Daoy (cell line): ENCODE measurements at regions not wholly inside any gene's neighbourhood (a gene's known extent, or its start where the extent isn't known, plus 50 kb on each side); places are given as distances from the start of the nearest gene placed in this dataset.
"Not testable (repeated sequence)": the region's sequence is repeated elsewhere in the genome, so short reads cannot be mapped to it uniquely, and the experiment has no call there.

Experiments
- DNase-seq: peaks from one replicate; pipeline ENCODE4 v3.0.0-alpha.2; 2015; ENCODE audit warnings: low read depth

GRCh38 chr16:31581065-31581464, 53.4 kb downstream of the AHSP start:
- DNase-seq = not testable (repeated sequence)

GRCh38 chr16:31601737-31602384, 74.2 kb downstream of the AHSP start:
- DNase-seq = not testable (repeated sequence)

- no peak for DNase-seq
Observed at GRCh38 chr16:31618130-31618529, 90.4 kb downstream of the AHSP start.

GRCh38 chr16:31636433-31636832, 108.7 kb downstream of the AHSP start:
- no peak for DNase-seq

- DNase-seq = no peak
Observed at GRCh38 chr16:31641279-31641678, 113.6 kb downstream of the AHSP start.

- DNase-seq = not testable (repeated sequence)
Observed at GRCh38 chr16:31655674-31656073, 128.0 kb downstream of the AHSP start.

GRCh38 chr16:31664683-31665482, 137.2 kb downstream of the AHSP start:
- DNase-seq = no peak

- no peak for DNase-seq
Observed at GRCh38 chr16:31674686-31675085, 147.0 kb downstream of the AHSP start.

GRCh38 chr16:31676731-31677130, 149.0 kb downstream of the AHSP start:
- DNase-seq = no peak

GRCh38 chr16:31678649-31679325, 151.1 kb downstream of the AHSP start:
- no peak for DNase-seq

GRCh38 chr16:31689331-31689730, 161.6 kb downstream of the AHSP start:
- DNase-seq = not testable (repeated sequence)

- not testable (repeated sequence) for DNase-seq
Observed at GRCh38 chr16:31692338-31692737, 164.6 kb downstream of the AHSP start.

- no peak for DNase-seq
Observed at GRCh38 chr16:31693733-31694132, 166.0 kb downstream of the AHSP start.

- DNase-seq = no peak
Observed at GRCh38 chr16:31694461-31694860, 166.8 kb downstream of the AHSP start.

GRCh38 chr16:31695667-31696066, 168.0 kb downstream of the AHSP start:
- DNase-seq = no peak

- no peak for DNase-seq
Observed at GRCh38 chr16:31696968-31697743, 169.5 kb downstream of the AHSP start.

GRCh38 chr16:31697744-31698125, 170.0 kb downstream of the AHSP start:
- DNase-seq = no peak

GRCh38 chr16:31698901-31699300, 171.2 kb downstream of the AHSP start:
- DNase-seq = no peak

GRCh38 chr16:31699601-31700000, 171.9 kb downstream of the AHSP start:
- no peak for DNase-seq

GRCh38 chr16:31700200-31700529, 172.5 kb downstream of the AHSP start:
- no peak for DNase-seq

- DNase-seq = peak; percentile 83
Observed at GRCh38 chr16:31700530-31701388, 172.8 kb upstream of the ZNF267 start.
